ENCODE measurements at regions not wholly inside any gene's neighbourhood (a gene's known extent, or its start where the extent isn't known, plus 50 kb on each side); places are given as distances from the start of the nearest gene placed in this dataset.

DNA sequence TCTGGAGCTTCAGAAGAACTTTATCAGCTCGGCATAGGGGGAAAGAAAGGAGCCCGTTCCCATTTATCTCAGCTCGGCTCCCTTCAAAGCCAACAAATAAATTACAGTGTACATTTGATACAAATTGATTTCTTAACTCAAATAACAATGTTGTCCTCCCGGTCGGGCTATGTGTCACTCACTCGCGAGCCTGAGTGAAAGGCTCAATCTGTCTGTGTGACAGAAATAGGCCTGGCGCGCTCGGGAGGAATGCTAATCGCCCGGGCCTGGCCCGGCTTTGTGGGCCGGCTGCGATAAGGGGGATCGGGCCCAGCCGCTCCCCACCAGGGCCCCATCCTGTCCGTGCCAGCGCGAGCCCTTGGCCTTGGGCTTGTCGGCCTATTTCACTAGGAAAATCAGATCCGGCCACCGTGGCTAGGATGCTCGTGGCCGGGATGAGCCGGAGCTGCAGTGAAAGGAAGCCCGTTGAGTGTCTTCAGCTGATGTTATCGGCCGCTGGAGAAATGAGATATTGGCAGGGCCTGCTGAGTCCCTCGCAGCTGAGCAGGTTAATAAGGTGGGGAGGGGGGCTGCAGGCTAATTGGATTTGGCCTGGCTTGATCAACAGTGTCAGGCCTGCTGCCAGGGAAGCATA lies 258.7 kb downstream of the IRX1 start:
- TF ChIP-seq POLR2AphosphoS5 (IDR thresholded peaks at IDR 0.05; ENCODE audit: low read depth, low read length) = no peak
- TF ChIP-seq, protein P1, sequence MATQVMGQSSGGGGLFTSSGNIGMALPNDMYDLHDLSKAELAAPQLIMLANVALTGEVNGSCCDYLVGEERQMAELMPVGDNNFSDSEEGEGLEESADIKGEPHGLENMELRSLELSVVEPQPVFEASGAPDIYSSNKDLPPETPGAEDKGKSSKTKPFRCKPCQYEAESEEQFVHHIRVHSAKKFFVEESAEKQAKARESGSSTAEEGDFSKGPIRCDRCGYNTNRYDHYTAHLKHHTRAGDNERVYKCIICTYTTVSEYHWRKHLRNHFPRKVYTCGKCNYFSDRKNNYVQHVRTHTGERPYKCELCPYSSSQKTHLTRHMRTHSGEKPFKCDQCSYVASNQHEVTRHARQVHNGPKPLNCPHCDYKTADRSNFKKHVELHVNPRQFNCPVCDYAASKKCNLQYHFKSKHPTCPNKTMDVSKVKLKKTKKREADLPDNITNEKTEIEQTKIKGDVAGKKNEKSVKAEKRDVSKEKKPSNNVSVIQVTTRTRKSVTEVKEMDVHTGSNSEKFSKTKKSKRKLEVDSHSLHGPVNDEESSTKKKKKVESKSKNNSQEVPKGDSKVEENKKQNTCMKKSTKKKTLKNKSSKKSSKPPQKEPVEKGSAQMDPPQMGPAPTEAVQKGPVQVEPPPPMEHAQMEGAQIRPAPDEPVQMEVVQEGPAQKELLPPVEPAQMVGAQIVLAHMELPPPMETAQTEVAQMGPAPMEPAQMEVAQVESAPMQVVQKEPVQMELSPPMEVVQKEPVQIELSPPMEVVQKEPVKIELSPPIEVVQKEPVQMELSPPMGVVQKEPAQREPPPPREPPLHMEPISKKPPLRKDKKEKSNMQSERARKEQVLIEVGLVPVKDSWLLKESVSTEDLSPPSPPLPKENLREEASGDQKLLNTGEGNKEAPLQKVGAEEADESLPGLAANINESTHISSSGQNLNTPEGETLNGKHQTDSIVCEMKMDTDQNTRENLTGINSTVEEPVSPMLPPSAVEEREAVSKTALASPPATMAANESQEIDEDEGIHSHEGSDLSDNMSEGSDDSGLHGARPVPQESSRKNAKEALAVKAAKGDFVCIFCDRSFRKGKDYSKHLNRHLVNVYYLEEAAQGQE (IDR thresholded peaks at IDR 0.05; ENCODE audit: insufficient read depth in 1 of 2, low read depth in 2 of 2, low read length in 2 of 2) = no peak

All from PFSK-1 (cell line).